ENCODE measurements at regions not wholly inside any gene's neighbourhood (a gene's known extent, or its start where the extent isn't known, plus 50 kb on each side); places are given as distances from the start of the nearest gene placed in this dataset.

DNA sequence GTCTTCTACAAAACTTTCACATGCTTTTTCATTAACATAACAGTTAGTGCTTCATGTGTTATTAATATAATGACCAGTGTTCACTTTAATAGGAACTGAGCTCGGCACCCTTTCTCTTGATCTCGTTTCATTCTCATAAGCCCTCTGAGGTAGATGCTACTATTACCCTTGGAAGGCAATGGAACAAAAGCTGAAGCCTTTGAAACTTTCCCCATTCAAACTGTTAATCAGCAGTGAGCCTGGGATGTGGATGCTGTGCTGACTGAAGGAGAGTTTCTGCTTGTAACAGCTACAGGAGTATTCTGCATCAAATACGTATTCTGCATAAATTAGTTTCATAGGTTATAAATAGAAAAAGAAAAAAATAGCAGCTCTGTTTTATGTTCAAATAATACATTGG lies 904.0 kb upstream of the CDH2 start:
- TF ChIP-seq, protein P1, sequence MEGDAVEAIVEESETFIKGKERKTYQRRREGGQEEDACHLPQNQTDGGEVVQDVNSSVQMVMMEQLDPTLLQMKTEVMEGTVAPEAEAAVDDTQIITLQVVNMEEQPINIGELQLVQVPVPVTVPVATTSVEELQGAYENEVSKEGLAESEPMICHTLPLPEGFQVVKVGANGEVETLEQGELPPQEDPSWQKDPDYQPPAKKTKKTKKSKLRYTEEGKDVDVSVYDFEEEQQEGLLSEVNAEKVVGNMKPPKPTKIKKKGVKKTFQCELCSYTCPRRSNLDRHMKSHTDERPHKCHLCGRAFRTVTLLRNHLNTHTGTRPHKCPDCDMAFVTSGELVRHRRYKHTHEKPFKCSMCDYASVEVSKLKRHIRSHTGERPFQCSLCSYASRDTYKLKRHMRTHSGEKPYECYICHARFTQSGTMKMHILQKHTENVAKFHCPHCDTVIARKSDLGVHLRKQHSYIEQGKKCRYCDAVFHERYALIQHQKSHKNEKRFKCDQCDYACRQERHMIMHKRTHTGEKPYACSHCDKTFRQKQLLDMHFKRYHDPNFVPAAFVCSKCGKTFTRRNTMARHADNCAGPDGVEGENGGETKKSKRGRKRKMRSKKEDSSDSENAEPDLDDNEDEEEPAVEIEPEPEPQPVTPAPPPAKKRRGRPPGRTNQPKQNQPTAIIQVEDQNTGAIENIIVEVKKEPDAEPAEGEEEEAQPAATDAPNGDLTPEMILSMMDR (IDR thresholded peaks at IDR 0.05; ENCODE audit: borderline replicate concordance, control extremely low read depth, extremely low read depth, insufficient read depth, missing control alignments), result no peak
- in situ Hi-C loops (cut with MboI; ENCODE audit: low sequenced_read_pairs, unreplicated experiment), result no loop called here
- DNase-seq (ENCODE audit: low spot score), result no peak

DNA sequence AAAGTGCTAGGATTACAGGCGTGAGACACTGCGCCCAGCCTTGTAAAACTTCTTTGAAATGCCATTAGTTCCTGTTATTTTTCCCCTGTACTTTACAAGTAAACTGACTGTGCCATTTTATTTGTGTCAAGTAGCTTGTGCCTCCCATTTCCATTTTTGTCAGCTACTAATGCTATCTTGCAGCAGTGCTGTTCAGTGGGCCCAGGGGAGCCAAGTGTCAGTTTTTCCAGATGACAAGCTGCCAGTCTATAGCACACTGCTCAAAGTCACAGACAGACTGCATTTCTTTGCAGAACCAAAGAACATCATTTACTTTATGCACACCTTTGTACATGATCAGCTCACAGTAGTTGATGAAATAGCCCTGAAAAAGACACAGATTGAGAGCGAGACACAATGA lies 901.3 kb upstream of the CDH2 start:
- TF ChIP-seq, protein P1 (IDR thresholded peaks at IDR 0.05; ENCODE audit: borderline replicate concordance, control extremely low read depth, extremely low read depth, insufficient read depth, missing control alignments), result no peak
- no peak for DNase-seq (ENCODE audit: low spot score)
- in situ Hi-C loops (cut with MboI; ENCODE audit: low sequenced_read_pairs, unreplicated experiment), result no loop called here

DNA sequence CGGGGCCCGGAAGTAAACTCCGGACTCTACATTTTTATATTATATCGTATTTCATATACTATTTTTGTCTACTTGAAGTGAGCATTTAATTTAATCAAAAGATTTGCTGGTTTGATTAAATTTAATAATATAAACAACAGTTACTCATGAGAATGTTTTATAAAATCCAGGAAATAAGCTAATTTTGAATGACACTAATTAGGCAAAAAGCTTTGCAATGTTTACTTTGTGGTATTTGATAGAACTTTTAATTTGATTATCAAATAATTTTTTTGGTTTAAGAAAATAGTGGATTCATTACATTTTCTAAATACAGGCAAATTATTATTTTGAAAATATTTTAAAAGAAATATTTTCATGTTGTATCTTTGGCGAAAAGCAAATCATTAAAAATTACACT lies 900.4 kb upstream of the CDH2 start:
- no peak for DNase-seq (ENCODE audit: low spot score)
- in situ Hi-C loops (cut with MboI; ENCODE audit: low sequenced_read_pairs, unreplicated experiment), result no loop called here
- TF ChIP-seq, protein P1 (IDR thresholded peaks at IDR 0.05; ENCODE audit: borderline replicate concordance, control extremely low read depth, extremely low read depth, insufficient read depth, missing control alignments), result no peak

DNA sequence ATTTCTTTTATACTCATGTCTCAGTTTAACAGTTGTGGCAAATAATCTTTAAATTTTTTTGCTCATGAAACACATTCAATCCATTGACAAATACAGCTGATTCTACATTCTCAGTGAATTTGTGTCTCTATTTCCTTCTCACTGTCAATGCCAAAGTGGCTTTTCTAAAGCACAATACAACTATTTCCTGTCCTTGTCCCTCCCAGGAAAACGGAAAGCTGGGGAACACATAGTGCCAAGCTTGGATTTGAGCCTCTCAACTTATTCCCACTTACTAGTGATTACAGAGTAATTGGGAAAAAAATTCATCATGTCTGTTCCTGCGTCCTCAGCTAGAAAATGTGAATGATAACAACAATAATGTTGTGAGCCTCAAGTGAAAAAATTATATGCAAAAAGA lies 899.7 kb upstream of the CDH2 start:
- TF ChIP-seq, protein P1 (IDR thresholded peaks at IDR 0.05; ENCODE audit: borderline replicate concordance, control extremely low read depth, extremely low read depth, insufficient read depth, missing control alignments), result no peak
- DNase-seq (ENCODE audit: low spot score), result no peak
- in situ Hi-C loops (cut with MboI; ENCODE audit: low sequenced_read_pairs, unreplicated experiment), result no loop called here

DNA sequence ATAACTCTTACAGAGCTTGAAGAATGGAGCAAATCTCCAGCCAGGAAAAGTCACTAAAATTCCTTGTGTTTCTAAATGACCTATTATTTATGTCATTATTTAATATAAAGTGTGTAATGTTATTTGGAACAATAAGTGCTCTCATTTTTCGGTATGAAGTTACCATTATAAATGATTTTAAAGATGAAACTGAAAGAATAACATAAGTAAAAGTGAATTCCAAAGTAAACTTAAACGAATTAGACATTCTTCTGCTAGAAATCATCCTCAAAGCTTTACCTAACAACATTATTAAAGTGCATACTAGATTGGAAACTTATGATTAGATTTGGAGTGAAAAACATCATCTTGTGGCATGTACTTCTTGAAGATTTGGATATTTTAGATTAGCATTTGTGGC lies 897.2 kb upstream of the CDH2 start:
- TF ChIP-seq, protein P1 (IDR thresholded peaks at IDR 0.05; ENCODE audit: borderline replicate concordance, control extremely low read depth, extremely low read depth, insufficient read depth, missing control alignments), result no peak
- DNase-seq (ENCODE audit: low spot score), result no peak
- in situ Hi-C loops (cut with MboI; ENCODE audit: low sequenced_read_pairs, unreplicated experiment), result no loop called here

DNA sequence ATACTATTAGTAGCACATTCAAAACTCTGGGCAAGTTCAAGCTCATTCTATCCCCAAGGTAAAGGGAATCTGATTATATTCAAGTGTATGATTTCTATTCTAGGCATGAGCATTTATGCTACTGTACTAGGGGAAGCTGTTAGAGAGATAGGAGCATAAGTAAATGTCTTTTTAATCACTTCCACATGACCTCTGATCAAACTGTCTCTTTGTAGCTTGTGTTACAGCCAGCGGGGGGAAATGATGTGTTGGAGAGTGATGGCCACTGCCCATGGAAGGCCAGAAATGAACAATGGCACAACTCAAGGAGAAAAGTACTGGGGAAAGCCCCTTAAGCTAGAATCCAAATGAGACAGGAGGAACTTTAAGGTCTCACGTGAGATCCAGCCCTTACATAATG lies 894.9 kb upstream of the CDH2 start:
- in situ Hi-C loops (cut with MboI; ENCODE audit: low sequenced_read_pairs, unreplicated experiment), result no loop called here
- no peak for DNase-seq (ENCODE audit: low spot score)
- TF ChIP-seq, protein P1 (IDR thresholded peaks at IDR 0.05; ENCODE audit: borderline replicate concordance, control extremely low read depth, extremely low read depth, insufficient read depth, missing control alignments), result no peak

DNA sequence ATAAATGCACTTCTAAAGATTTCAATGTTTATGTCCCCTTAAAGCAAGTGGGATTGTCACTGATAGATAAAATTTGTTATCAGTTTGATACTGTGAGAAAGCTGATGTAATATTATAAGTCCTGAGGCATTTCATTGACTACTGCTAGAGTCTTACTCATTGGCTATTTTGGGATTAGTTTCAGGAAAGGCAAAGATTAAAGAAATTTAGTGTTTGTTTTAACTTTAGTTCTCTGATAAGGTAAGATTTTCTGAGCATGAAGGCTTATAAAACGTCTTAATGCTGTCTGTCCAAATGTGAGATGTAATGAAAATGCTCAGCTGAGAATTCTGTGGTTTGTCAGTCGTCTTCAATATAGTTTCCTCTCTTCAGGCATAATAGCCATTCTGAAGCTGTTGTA lies 886.4 kb upstream of the CDH2 start:
- in situ Hi-C loops (cut with MboI; ENCODE audit: low sequenced_read_pairs, unreplicated experiment), result no loop called here
- DNase-seq (ENCODE audit: low spot score), result no peak
- TF ChIP-seq, protein P1 (IDR thresholded peaks at IDR 0.05; ENCODE audit: borderline replicate concordance, control extremely low read depth, extremely low read depth, insufficient read depth, missing control alignments), result no peak
